Body of pancreas (tissue), 4 donors: ENCODE measurements at regions not wholly inside any gene's neighbourhood (a gene's known extent, or its start where the extent isn't known, plus 50 kb on each side); places are given as distances from the start of the nearest gene placed in this dataset.

ENCODE experiments used
- POLR2A ChIP-seq, 3 donors: fragments of 450-650 bp; IDR thresholded peaks; one replicate each; pipeline ENCODE4 v1.6.1; 2016; ENCODE audit warnings: antibody characterized with exemption in 3 of 3, mild to moderate bottlenecking in 2 of 3
- TF ChIP-seq, protein P1 (sequence below), 7 experiments: fragments of 450-650 bp in 4 of 7; fragments of 200-600 bp in 3 of 7; sonication (generic) in 3 of 7; IDR thresholded peaks; one replicate each; pipeline ENCODE4 v1.5.1; 2016 to 2019; ENCODE audit warnings: antibody characterized with exemption in 7 of 7

DNA sequence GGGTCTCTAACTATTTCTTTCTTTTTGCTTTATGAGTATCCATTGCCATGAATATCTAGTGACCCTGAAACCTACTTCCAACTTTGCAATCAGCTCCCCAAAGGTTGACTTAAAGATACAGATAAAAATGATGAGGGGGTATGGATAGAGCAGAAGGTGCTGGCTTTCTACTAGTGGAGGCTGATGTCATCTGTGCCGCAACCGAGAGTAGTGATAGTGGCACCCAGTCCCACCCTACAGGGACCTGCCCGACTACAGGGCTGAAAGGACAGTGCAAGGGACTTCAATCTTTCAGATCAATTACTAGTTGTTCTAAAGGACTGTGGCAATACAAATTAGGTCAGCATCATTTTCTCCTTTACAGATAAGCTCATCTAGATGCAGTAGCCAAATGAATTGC lies 806.0 kb downstream of the VRK1 start:
- TF ChIP-seq, protein P1, sequence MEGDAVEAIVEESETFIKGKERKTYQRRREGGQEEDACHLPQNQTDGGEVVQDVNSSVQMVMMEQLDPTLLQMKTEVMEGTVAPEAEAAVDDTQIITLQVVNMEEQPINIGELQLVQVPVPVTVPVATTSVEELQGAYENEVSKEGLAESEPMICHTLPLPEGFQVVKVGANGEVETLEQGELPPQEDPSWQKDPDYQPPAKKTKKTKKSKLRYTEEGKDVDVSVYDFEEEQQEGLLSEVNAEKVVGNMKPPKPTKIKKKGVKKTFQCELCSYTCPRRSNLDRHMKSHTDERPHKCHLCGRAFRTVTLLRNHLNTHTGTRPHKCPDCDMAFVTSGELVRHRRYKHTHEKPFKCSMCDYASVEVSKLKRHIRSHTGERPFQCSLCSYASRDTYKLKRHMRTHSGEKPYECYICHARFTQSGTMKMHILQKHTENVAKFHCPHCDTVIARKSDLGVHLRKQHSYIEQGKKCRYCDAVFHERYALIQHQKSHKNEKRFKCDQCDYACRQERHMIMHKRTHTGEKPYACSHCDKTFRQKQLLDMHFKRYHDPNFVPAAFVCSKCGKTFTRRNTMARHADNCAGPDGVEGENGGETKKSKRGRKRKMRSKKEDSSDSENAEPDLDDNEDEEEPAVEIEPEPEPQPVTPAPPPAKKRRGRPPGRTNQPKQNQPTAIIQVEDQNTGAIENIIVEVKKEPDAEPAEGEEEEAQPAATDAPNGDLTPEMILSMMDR (IDR thresholded peaks at IDR 0.05): no peak
- no peak for TF ChIP-seq POLR2A (IDR thresholded peaks at IDR 0.05)
